Suprapubic skin (tissue), 4 donors: ENCODE measurements at regions not wholly inside any gene's neighbourhood (a gene's known extent, or its start where the extent isn't known, plus 50 kb on each side); places are given as distances from the start of the nearest gene placed in this dataset.

ENCODE experiments used
- DNase-seq, 2 donors: peaks; one replicate each; pipeline ENCODE4 v3.0.0-alpha.2; 2019; ENCODE audit warnings: low spot score in 2 of 2
- H3K27ac ChIP-seq: fragments of 200-600 bp; sonication (generic); one replicate; pipeline ENCODE4 v1.5.1; 2019
- H3K27me3 ChIP-seq: fragments of 200-600 bp; sonication (generic); one replicate; pipeline ENCODE4 v1.5.1; 2019
- H3K36me3 ChIP-seq: fragments of 200-600 bp; sonication (generic); one replicate; pipeline ENCODE4 v1.5.1; 2019
- H3K4me1 ChIP-seq: fragments of 200-600 bp; sonication (generic); one replicate; pipeline ENCODE4 v1.5.1; 2019
- H3K4me3 ChIP-seq: fragments of 200-600 bp; sonication (generic); one replicate; pipeline ENCODE4 v1.5.1; 2019; ENCODE audit warnings: mild to moderate bottlenecking
- H3K9me3 ChIP-seq: fragments of 200-600 bp; sonication (generic); one replicate; pipeline ENCODE4 v1.5.1; 2019
- CTCF ChIP-seq, 2 donors: fragments of 200-600 bp in 1 of 2; fragments of 450-650 bp in 1 of 2; sonication (generic) in 1 of 2; IDR thresholded peaks; one replicate each; pipeline ENCODE4 v1.5.1; 2016 to 2019; ENCODE audit warnings: antibody characterized with exemption in 2 of 2, mild to moderate bottlenecking in 1 of 2, moderate library complexity in 1 of 2
- EP300 ChIP-seq: sonication (generic); formaldehyde crosslinking; IDR thresholded peaks from one replicate; pipeline ENCODE4 v1.6.1; 2017; ENCODE audit warnings: antibody characterized with exemption
- POLR2A ChIP-seq, 2 donors: fragments of 450-650 bp; IDR thresholded peaks; one replicate each; pipeline ENCODE4 v1.6.1; 2017; ENCODE audit warnings: antibody characterized with exemption in 2 of 2, mild to moderate bottlenecking in 2 of 2, moderate library complexity in 2 of 2
- POLR2AphosphoS5 ChIP-seq, 3 donors: sonication (generic); formaldehyde crosslinking; IDR thresholded peaks; one replicate each; pipeline ENCODE4 v1.6.1; 2017; ENCODE audit warnings: antibody characterized with exemption in 3 of 3
- WGBS: methylation state at CpG from one replicate; pipeline ENCODE4 v1.1.5; 2018; 5-methylcytosine and 5-hydroxymethylcytosine counted together

GRCh38 chrX:116342903-116343302 is 93.5 kb upstream of the SLC6A14 start:
- Histone ChIP-seq H3K9me3 (no peaks in the 10 kb centered on the region), H3K4me1 (no peaks in the 10 kb centered on the region), H3K4me3 (no peak overlapping the region), H3K27ac (no peak overlapping the region), H3K27me3 (no peaks in the 10 kb centered on the region), H3K36me3 (no peaks in the 10 kb centered on the region)
- no peak for DNase-seq
- WGBS = 43% methylated on average over 4 of the region's 4 CpGs
- TF ChIP-seq POLR2AphosphoS5 (IDR thresholded peaks at IDR 0.05) (no peak), EP300 (no peak), POLR2A (IDR thresholded peaks at IDR 0.05) (no peak), CTCF (IDR thresholded peaks at IDR 0.05) (no peak)

GRCh38 chrX:116345958-116346357 is 90.4 kb upstream of the SLC6A14 start:
- TF ChIP-seq POLR2AphosphoS5 (IDR thresholded peaks at IDR 0.05) = no peak
- no peak for TF ChIP-seq POLR2A (IDR thresholded peaks at IDR 0.05)
- TF ChIP-seq EP300 = no peak
- no peak for TF ChIP-seq CTCF (IDR thresholded peaks at IDR 0.05)
- Histone ChIP-seq H3K36me3 (no peaks in the 10 kb centered on the region), H3K4me3 (no peak overlapping the region), H3K27me3 (no peaks in the 10 kb centered on the region), H3K27ac (no peak overlapping the region), H3K9me3 (no peaks in the 10 kb centered on the region), H3K4me1 (no peaks in the 10 kb centered on the region)
- WGBS = 53% methylated on average over 3 of the region's 3 CpGs
- DNase-seq = no peak

GRCh38 chrX:116357329-116357728 is 79.1 kb upstream of the SLC6A14 start:
- Histone ChIP-seq H3K4me3 (no peak overlapping the region), H3K27me3 (no peaks in the 10 kb centered on the region), H3K9me3 (no peaks in the 10 kb centered on the region), H3K4me1 (no peaks in the 10 kb centered on the region), H3K36me3 (no peaks in the 10 kb centered on the region), H3K27ac (no peak overlapping the region)
- TF ChIP-seq POLR2A (IDR thresholded peaks at IDR 0.05) = no peak
- TF ChIP-seq POLR2AphosphoS5 (IDR thresholded peaks at IDR 0.05) = no peak
- no peak for TF ChIP-seq CTCF (IDR thresholded peaks at IDR 0.05)
- no peak for TF ChIP-seq EP300
- 25% methylated on average over 2 of the region's 2 CpGs for WGBS
- no peak for DNase-seq

- WGBS = 34% methylated on average over 2 of the region's 2 CpGs
- Histone ChIP-seq H3K36me3 (no peaks in the 10 kb centered on the region), H3K27ac (no peak overlapping the region), H3K9me3 (no peaks in the 10 kb centered on the region), H3K4me1 (peaks cover 2% of the 10 kb centered on the region), H3K27me3 (no peaks in the 10 kb centered on the region), H3K4me3 (no peak overlapping the region)
- no peak for DNase-seq
- TF ChIP-seq POLR2A (IDR thresholded peaks at IDR 0.05) (no peak), CTCF (IDR thresholded peaks at IDR 0.05) (no peak), EP300 (no peak), POLR2AphosphoS5 (IDR thresholded peaks at IDR 0.05) (no peak)
Measured at GRCh38 chrX:116378961-116379360, 57.4 kb upstream of the SLC6A14 start.

- Histone ChIP-seq H3K27ac (no peak overlapping the region), H3K4me3 (no peak overlapping the region), H3K36me3 (no peaks in the 10 kb centered on the region), H3K9me3 (no peaks in the 10 kb centered on the region), H3K27me3 (no peaks in the 10 kb centered on the region), H3K4me1 (peaks cover 2% of the 10 kb centered on the region)
- TF ChIP-seq POLR2A (IDR thresholded peaks at IDR 0.05) = no peak
- TF ChIP-seq EP300 = no peak
- no peak for TF ChIP-seq CTCF (IDR thresholded peaks at IDR 0.05)
- no peak for TF ChIP-seq POLR2AphosphoS5 (IDR thresholded peaks at IDR 0.05)
- 37% methylated on average over 4 of the region's 4 CpGs for WGBS
- DNase-seq = no peak
Measured at GRCh38 chrX:116379854-116380253, 56.6 kb upstream of the SLC6A14 start.
